Natural killer cell (primary cell): ENCODE measurements at regions not wholly inside any gene's neighbourhood (a gene's known extent, or its start where the extent isn't known, plus 50 kb on each side); places are given as distances from the start of the nearest gene placed in this dataset.

Experiments
- ATAC-seq, 3 donors: fragments of 150-1000 bp in 2 of 3; fragments of 200-7000 bp in 1 of 3; cut with Tn5 transposase; 1 replicate in 1 of 3; 2 replicates in 2 of 3; pipeline ENCODE4 v1.10.0; 2021; ENCODE audit warnings: mild to moderate bottlenecking in 2 of 3, moderate library complexity in 2 of 3
- DNase-seq, 2 donors: peaks; one replicate each; pipeline versions ENCODE4 v3.0.0 to v3.0.0-alpha.2; 2013 to 2021; ENCODE audit warnings: mixed read lengths in 1 of 2
- H3K27ac ChIP-seq: one replicate; pipeline ENCODE4 v1.5.1; 2013; ENCODE audit warnings: mild to moderate bottlenecking, low read length
- H3K27me3 ChIP-seq: one replicate; pipeline ENCODE4 v1.6.1; 2013; ENCODE audit warnings: low read length; ENCODE audit not compliant: control insufficient read depth, insufficient read depth
- H3K36me3 ChIP-seq: one replicate; pipeline ENCODE4 v1.6.1; 2013; ENCODE audit warnings: low read length; ENCODE audit not compliant: control insufficient read depth, insufficient read depth
- H3K4me1 ChIP-seq: one replicate; pipeline ENCODE4 v1.6.1; 2013; ENCODE audit warnings: low read length; ENCODE audit not compliant: control insufficient read depth, insufficient read depth
- H3K4me3 ChIP-seq: one replicate; pipeline ENCODE4 v1.5.1; 2013; ENCODE audit warnings: low read length
- H3K9me3 ChIP-seq: one replicate; pipeline ENCODE4 v1.6.1; 2013; ENCODE audit warnings: low read length; ENCODE audit not compliant: control insufficient read depth, insufficient read depth
- H3K27ac Mint-ChIP-seq, 2 donors: one replicate each; pipeline ENCODE4 v1.8.0; 2022; ENCODE audit warnings: mild to moderate bottlenecking in 2 of 2, mixed read lengths in 2 of 2, moderate library complexity in 1 of 2
- H3K27me3 Mint-ChIP-seq, 2 donors: one replicate each; pipeline ENCODE4 v1.8.0; 2022; ENCODE audit warnings: low read depth in 2 of 2, mixed read lengths in 2 of 2
- H3K36me3 Mint-ChIP-seq: one replicate; pipeline ENCODE4 v1.8.0; 2022; ENCODE audit warnings: mixed read lengths
- H3K4me1 Mint-ChIP-seq, 2 donors: one replicate each; pipeline ENCODE4 v1.8.0; 2022; ENCODE audit warnings: mixed read lengths in 2 of 2
- H3K4me3 Mint-ChIP-seq: one replicate; pipeline ENCODE4 v1.8.0; 2022; ENCODE audit warnings: mild to moderate bottlenecking, moderate library complexity, mixed read lengths
- H3K9me3 Mint-ChIP-seq, 2 donors: one replicate each; pipeline ENCODE4 v1.8.0; 2022; ENCODE audit warnings: mixed read lengths in 2 of 2
- CTCF ChIP-seq: fragments of 200-600 bp; IDR thresholded peaks from one replicate; pipeline ENCODE4 v1.8.0; 2022; ENCODE audit warnings: antibody characterized with exemption
- WGBS: methylation state at CpG from one replicate; pipeline ENCODE4 v1.1.7; 2013; ENCODE audit warnings: missing lambda C conversion rate; ENCODE audit not compliant: insufficient coverage; 5-methylcytosine and 5-hydroxymethylcytosine counted together
- intact Hi-C: fragments of 100-400 bp; cut with micrococcal nuclease; formaldehyde crosslinking; loops from one replicate; pipeline ENCODE4 v1.14.2; 2022

- WGBS, result no CpG with 5 or more reads among the region's 2 CpGs
- no peaks in the 10 kb centered on the region for H3K9me3 ChIP-seq
- no peak for TF ChIP-seq CTCF
- no peak for DNase-seq
- H3K27ac ChIP-seq, result no peak overlapping the region
- Mint-ChIP-seq H3K4me3 (no peak overlapping the region), H3K27me3 (no peaks in the 10 kb centered on the region), H3K36me3 (no peaks in the 10 kb centered on the region), H3K27ac (no peak overlapping the region), H3K9me3 (no peaks in the 10 kb centered on the region), H3K4me1 (no peaks in the 10 kb centered on the region)
- ATAC-seq, result no peak
- H3K4me1 ChIP-seq, result no peaks in the 10 kb centered on the region
- no peaks in the 10 kb centered on the region for H3K36me3 ChIP-seq
- no peaks in the 10 kb centered on the region for H3K27me3 ChIP-seq
- intact Hi-C loops, result no loop called here
- no peak overlapping the region for H3K4me3 ChIP-seq
Observed at GRCh38 chr11:23353611-23354010, 493.3 kb upstream of the CCDC179 start.

DNA sequence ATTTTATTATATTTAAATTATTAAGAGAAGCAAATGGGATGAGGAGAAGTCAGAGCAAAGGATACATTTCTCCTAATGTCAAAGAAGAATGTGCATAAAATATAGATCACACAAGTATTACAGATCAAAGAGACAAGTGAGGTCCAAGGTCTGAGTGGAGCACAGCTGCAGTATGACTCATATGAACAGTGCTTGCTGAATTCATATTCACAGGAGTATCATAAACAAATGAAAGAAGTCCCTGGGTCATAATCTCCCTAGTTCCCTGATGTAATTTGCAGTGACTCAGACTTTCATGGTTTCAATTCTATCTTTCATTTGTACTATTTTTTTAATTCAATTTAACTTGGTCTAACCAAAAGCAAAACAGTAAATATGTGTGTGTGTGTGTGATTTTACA lies 499.0 kb upstream of the CCDC179 start:
- no peaks in the 10 kb centered on the region for H3K4me1 ChIP-seq
- no peaks in the 10 kb centered on the region for H3K36me3 ChIP-seq
- H3K27me3 ChIP-seq, result no peaks in the 10 kb centered on the region
- no peaks in the 10 kb centered on the region for H3K9me3 ChIP-seq
- no peak overlapping the region for H3K4me3 ChIP-seq
- no peaks in the 10 kb centered on the region for H3K4me1 Mint-ChIP-seq
- H3K9me3 Mint-ChIP-seq, result no peaks in the 10 kb centered on the region
- DNase-seq (no peak), ATAC-seq (no peak)
- H3K27me3 Mint-ChIP-seq, result no peaks in the 10 kb centered on the region
- intact Hi-C loops, result no loop called here
- H3K4me3 Mint-ChIP-seq, result no peak overlapping the region
- no peak for TF ChIP-seq CTCF
- no peaks in the 10 kb centered on the region for H3K36me3 Mint-ChIP-seq
- no peak overlapping the region for H3K27ac Mint-ChIP-seq
- no peak overlapping the region for H3K27ac ChIP-seq

GRCh38 chr11:23364076-23364475 lies 503.8 kb upstream of the CCDC179 start:
- no peaks in the 10 kb centered on the region for H3K9me3 Mint-ChIP-seq
- 95% methylated on average over 2 of the region's 3 CpGs for WGBS
- H3K4me3 ChIP-seq, result no peak overlapping the region
- DNase-seq (no peak), ATAC-seq (no peak)
- no peak overlapping the region for H3K27ac ChIP-seq
- H3K4me3 Mint-ChIP-seq, result no peak overlapping the region
- H3K36me3 ChIP-seq, result no peaks in the 10 kb centered on the region
- H3K27ac Mint-ChIP-seq, result no peak overlapping the region
- no peaks in the 10 kb centered on the region for H3K9me3 ChIP-seq
- H3K27me3 Mint-ChIP-seq, result no peaks in the 10 kb centered on the region
- no peak for TF ChIP-seq CTCF
- no peaks in the 10 kb centered on the region for H3K4me1 ChIP-seq
- H3K4me1 Mint-ChIP-seq, result no peaks in the 10 kb centered on the region
- H3K27me3 ChIP-seq, result no peaks in the 10 kb centered on the region
- no peaks in the 10 kb centered on the region for H3K36me3 Mint-ChIP-seq
- intact Hi-C loops, result no loop called here

DNA sequence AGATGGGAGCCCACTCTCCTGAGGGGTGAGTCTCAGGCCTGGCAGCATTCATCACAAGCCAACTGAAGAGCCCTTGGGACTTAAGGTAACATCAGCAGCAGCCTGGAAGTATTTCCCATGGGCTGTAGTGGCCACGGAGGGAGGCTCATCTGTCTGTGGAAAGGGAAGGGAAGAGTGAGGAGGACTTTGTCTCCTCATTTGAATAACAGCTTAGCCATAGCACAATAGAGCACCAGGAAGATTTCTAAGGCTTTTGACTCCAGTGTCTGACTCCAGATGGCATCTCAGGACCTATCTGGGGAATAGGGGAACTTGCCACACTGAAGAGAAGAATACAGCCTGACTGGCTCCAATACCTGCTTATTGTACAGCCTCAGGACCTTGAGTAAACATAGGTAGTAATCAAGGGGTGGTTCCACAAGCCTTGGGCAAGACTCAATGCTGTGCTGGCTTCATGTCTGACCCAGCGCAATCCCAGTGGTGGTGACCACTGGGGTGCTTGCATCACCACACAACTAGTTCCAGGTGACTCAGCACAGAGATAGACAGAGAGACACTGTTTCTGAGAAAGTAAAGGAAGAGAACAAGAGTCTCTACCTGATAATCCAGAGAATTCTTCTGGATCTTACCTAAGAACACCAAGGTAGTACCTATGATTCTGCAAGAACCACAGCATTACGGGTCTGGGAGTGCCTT lies 510.5 kb upstream of the CCDC179 start:
- Mint-ChIP-seq H3K36me3 (peaks cover 14% of the 10 kb centered on the region), H3K27ac (no peak overlapping the region), H3K4me1 (no peaks in the 10 kb centered on the region), H3K9me3 (peaks cover 6 to 14% of the 10 kb centered on the region in 2 donors), H3K27me3 (no peaks in the 10 kb centered on the region), H3K4me3 (no peak overlapping the region)
- intact Hi-C loops, result no loop called here
- ATAC-seq, result no peak
- no peak for TF ChIP-seq CTCF
- H3K4me1 ChIP-seq, result no peaks in the 10 kb centered on the region
- no peaks in the 10 kb centered on the region for H3K36me3 ChIP-seq
- 53% methylated on average over 3 of the region's 3 CpGs for WGBS
- peaks cover 5% of the 10 kb centered on the region for H3K9me3 ChIP-seq
- H3K27me3 ChIP-seq, result no peaks in the 10 kb centered on the region
- no peak for DNase-seq
- no peak overlapping the region for H3K4me3 ChIP-seq
- no peak overlapping the region for H3K27ac ChIP-seq
